ENCODE measurements at regions not wholly inside any gene's neighbourhood (a gene's known extent, or its start where the extent isn't known, plus 50 kb on each side); places are given as distances from the start of the nearest gene placed in this dataset.

DNA sequence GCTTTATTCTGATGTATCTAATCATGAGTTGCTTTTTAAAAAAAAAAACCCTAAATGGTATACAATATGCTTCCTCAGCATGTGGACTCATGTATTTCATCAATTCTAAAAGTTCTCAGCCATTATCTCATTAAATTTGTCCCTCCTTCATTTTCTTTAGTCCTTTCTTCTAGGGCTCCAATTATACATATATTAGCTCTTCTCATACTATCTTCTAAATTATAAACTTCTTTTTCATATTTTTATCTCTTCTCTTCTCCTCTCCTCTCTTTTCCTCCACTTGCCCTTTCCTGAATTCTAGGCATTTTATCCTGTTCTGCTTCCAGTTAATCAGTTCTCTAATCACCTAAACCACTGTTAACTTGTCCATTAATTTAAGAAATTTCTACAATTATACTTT, 55.0 kb upstream of the IL33 start:
- Histone ChIP-seq H3K4me3 (ENCODE audit: control extremely low read depth in 1 of 5, extremely low read depth in 1 of 5, insufficient read depth in 1 of 5, low read depth in 2 of 5, low read length in 4 of 5) (no peak overlapping the region), H3K4me1 (ENCODE audit: control insufficient read depth in 2 of 2, insufficient read depth in 2 of 2, low read length in 2 of 2) (no peaks in the 10 kb centered on the region), H3K27me3 (replicated peaks in 1 of 4; ENCODE audit: control extremely low read depth in 1 of 4, control insufficient read depth in 3 of 4, insufficient read depth in 4 of 4, low read length in 3 of 4) (no peaks in the 10 kb centered on the region), H3K4me2 (replicated peaks; ENCODE audit: low read depth, low read length, poor library complexity, severe bottlenecking) (no peak overlapping the region), H3K9ac (ENCODE audit: low read length) (no peak overlapping the region), H2AFZ (ENCODE audit: insufficient read depth, low read depth, low read length, poor library complexity, severe bottlenecking) (no peak overlapping the region), H3K79me2 (ENCODE audit: control insufficient read depth, insufficient read depth, low read length) (no peaks in the 10 kb centered on the region), H3K9me3 (ENCODE audit: control extremely low read depth in 1 of 3, control insufficient read depth in 2 of 3, insufficient read depth in 1 of 3, low read length in 2 of 3) (peaks cover 2 to 10% (median 4%) of the 10 kb centered on the region in 3 donors), H3K27ac (ENCODE audit: low read length in 2 of 2) (no peak overlapping the region), H4K20me1 (ENCODE audit: control insufficient read depth, insufficient read depth, low read length, poor library complexity, severe bottlenecking) (no peaks in the 10 kb centered on the region), H3K36me3 (replicated peaks in 1 of 2; ENCODE audit: control extremely low read depth in 1 of 2, control insufficient read depth in 1 of 2, extremely low read depth in 1 of 2, insufficient read depth in 2 of 2, low read length in 1 of 2) (no peaks in the 10 kb centered on the region)
- no peaks in the 10 kb centered on the region for H3K4me1 Mint-ChIP-seq
- intact Hi-C loops (cut with micrococcal nuclease), result no loop called here
- H3K9me3 Mint-ChIP-seq (ENCODE audit: insufficient read depth), result peaks cover 7% of the 10 kb centered on the region
- POLR2A ChIA-PET, result no interaction called here
- peaks cover 8% of the 10 kb centered on the region for H3K27me3 Mint-ChIP-seq
- TF ChIP-seq EZH2 (IDR thresholded peaks at IDR 0.05; ENCODE audit: borderline replicate concordance, insufficient read depth, low read depth, low read length, poor library complexity, severe bottlenecking) (no peak), CTCF (IDR thresholded peaks at IDR 0.05) (no peak)
- DNase-seq, result no peak
- ATAC-seq (ENCODE audit: low read depth), result no peak
- H3K4me3 Mint-ChIP-seq, result no peak overlapping the region
- CTCF ChIA-PET, result no interaction called here
- no peak overlapping the region for H3K27ac Mint-ChIP-seq

DNA sequence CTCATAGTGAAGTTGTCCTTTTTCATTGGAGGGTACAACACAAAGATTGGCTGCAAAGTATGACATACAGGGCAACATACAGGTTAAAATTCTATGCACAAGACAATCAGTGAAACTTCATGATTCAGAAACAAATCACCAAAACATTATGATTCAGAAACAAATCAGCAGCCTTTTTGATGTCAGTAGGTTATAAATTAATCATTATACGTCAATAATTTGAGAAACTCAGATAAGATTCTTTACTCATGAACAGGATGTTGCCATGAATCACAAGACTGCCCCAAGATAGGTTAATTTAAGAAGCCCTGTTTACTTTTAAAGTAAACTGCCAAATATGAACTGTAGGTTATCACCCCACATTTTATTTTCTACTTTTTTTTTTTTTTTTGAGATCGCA, 62.2 kb upstream of the IL33 start:
- no peaks in the 10 kb centered on the region for H3K9me3 Mint-ChIP-seq (ENCODE audit: insufficient read depth)
- Histone ChIP-seq H3K27me3 (replicated peaks in 1 of 4; ENCODE audit: control extremely low read depth in 1 of 4, control insufficient read depth in 3 of 4, insufficient read depth in 4 of 4, low read length in 3 of 4) (no peaks in the 10 kb centered on the region), H3K27ac (ENCODE audit: low read length in 2 of 2) (no peak overlapping the region), H3K4me3 (ENCODE audit: control extremely low read depth in 1 of 5, extremely low read depth in 1 of 5, insufficient read depth in 1 of 5, low read depth in 2 of 5, low read length in 4 of 5) (no peak overlapping the region), H3K9me3 (ENCODE audit: control extremely low read depth in 1 of 3, control insufficient read depth in 2 of 3, insufficient read depth in 1 of 3, low read length in 2 of 3) (peaks cover 0 to 2% (median 0%) of the 10 kb centered on the region in 3 donors), H2AFZ (ENCODE audit: insufficient read depth, low read depth, low read length, poor library complexity, severe bottlenecking) (no peak overlapping the region), H3K4me2 (replicated peaks; ENCODE audit: low read depth, low read length, poor library complexity, severe bottlenecking) (no peak overlapping the region), H3K9ac (ENCODE audit: low read length) (no peak overlapping the region), H3K79me2 (ENCODE audit: control insufficient read depth, insufficient read depth, low read length) (no peaks in the 10 kb centered on the region), H3K36me3 (replicated peaks in 1 of 2; ENCODE audit: control extremely low read depth in 1 of 2, control insufficient read depth in 1 of 2, extremely low read depth in 1 of 2, insufficient read depth in 2 of 2, low read length in 1 of 2) (no peaks in the 10 kb centered on the region), H3K4me1 (ENCODE audit: control insufficient read depth in 2 of 2, insufficient read depth in 2 of 2, low read length in 2 of 2) (no peaks in the 10 kb centered on the region), H4K20me1 (ENCODE audit: control insufficient read depth, insufficient read depth, low read length, poor library complexity, severe bottlenecking) (no peaks in the 10 kb centered on the region)
- ChIA-PET CTCF (no interaction called here), POLR2A (no interaction called here)
- ATAC-seq (ENCODE audit: low read depth) (no peak), DNase-seq (no peak)
- no peak overlapping the region for H3K27ac Mint-ChIP-seq
- WGBS (ENCODE audit: insufficient coverage), result 100% methylated on average over 1 of the region's 2 CpGs
- H3K4me1 Mint-ChIP-seq, result no peaks in the 10 kb centered on the region
- no peak for TF ChIP-seq EZH2 (IDR thresholded peaks at IDR 0.05; ENCODE audit: borderline replicate concordance, insufficient read depth, low read depth, low read length, poor library complexity, severe bottlenecking)
- H3K4me3 Mint-ChIP-seq, result no peak overlapping the region
- intact Hi-C loops (cut with micrococcal nuclease), result no loop called here
- peaks cover 13% of the 10 kb centered on the region for H3K27me3 Mint-ChIP-seq

All from B cell (primary cell).